HL-60 (cell line): ENCODE measurements at regions not wholly inside any gene's neighbourhood (a gene's known extent, or its start where the extent isn't known, plus 50 kb on each side); places are given as distances from the start of the nearest gene placed in this dataset.

ENCODE experiments used
- CTCF ChIP-seq: IDR thresholded peaks from one replicate; pipeline ENCODE4 v1.5.1; 2011; ENCODE audit warnings: low read length, control low read depth, inconsistent platforms; ENCODE audit not compliant: insufficient read depth
- GABPA ChIP-seq: IDR thresholded peaks from 2 replicates; pipeline ENCODE4 v1.6.1; 2012; ENCODE audit warnings: low read depth
- POLR2AphosphoS5 ChIP-seq: IDR thresholded peaks from 2 replicates; pipeline ENCODE4 v1.6.1; 2012; ENCODE audit warnings: low read depth
- REST ChIP-seq: IDR thresholded peaks from 2 replicates; pipeline ENCODE4 v1.6.1; 2012; ENCODE audit warnings: low read depth; ENCODE audit not compliant: insufficient replicate concordance
- SPI1 ChIP-seq: IDR thresholded peaks from 2 replicates; pipeline ENCODE4 v1.6.1; 2012; ENCODE audit warnings: low read depth, mild to moderate bottlenecking, borderline replicate concordance

GRCh38 chr9:106700676-106701075 lies 162.3 kb upstream of the ZNF462 start:
- TF ChIP-seq CTCF (no peak), POLR2AphosphoS5 (no peak), GABPA (no peak), SPI1 (no peak), REST (no peak)
